ENCODE measurements at regions not wholly inside any gene's neighbourhood (a gene's known extent, or its start where the extent isn't known, plus 50 kb on each side); places are given as distances from the start of the nearest gene placed in this dataset.

DNA sequence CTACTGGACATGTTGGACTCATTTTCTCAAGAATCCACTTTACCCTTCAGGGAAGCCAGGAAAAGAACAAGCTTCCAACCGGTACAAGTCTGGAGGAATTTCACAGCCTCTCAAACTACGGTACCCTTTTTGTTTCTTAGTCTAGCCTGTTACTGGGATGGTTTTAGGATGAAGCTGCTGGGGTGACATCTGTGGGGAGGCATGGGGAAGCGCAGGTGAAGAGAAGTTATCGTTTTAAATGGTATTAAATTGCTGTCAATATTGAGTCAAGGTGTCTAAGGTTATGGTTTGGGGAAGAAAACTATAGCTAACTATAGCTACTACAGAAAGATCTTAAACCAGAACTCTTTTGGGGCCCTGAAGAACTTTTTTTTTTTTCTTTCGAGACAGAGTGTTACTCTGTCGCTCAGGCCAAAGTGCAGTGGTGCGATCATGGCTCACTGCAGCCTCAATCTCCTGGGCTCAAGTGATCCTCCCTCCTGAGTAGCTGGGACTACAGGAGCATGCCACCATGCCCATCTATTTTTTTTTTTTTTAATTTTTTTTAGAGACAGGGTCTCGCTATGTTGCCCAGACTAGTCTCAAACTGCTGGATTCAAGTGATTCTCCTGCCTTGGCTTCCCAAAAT is 128.7 kb downstream of the RIN2 start (continued):
- no peak for TF ChIP-seq ZSCAN29 (CRISPR knock-in tag; conservative IDR thresholded peaks at IDR 0.05)
- TF ChIP-seq ZNF205 (CRISPR knock-in tag; IDR thresholded peaks at IDR 0.05) = no peak
- TF ChIP-seq, protein P1, sequence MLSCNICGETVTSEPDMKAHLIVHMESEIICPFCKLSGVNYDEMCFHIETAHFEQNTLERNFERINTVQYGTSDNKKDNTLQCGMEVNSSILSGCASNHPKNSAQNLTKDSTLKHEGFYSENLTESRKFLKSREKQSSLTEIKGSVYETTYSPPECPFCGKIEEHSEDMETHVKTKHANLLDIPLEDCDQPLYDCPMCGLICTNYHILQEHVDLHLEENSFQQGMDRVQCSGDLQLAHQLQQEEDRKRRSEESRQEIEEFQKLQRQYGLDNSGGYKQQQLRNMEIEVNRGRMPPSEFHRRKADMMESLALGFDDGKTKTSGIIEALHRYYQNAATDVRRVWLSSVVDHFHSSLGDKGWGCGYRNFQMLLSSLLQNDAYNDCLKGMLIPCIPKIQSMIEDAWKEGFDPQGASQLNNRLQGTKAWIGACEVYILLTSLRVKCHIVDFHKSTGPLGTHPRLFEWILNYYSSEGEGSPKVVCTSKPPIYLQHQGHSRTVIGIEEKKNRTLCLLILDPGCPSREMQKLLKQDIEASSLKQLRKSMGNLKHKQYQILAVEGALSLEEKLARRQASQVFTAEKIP (CRISPR knock-in tag; IDR thresholded peaks at IDR 0.05; ENCODE audit: borderline replicate concordance) = no peak
- no peak for TF ChIP-seq POGZ (CRISPR knock-in tag; IDR thresholded peaks at IDR 0.05)

DNA sequence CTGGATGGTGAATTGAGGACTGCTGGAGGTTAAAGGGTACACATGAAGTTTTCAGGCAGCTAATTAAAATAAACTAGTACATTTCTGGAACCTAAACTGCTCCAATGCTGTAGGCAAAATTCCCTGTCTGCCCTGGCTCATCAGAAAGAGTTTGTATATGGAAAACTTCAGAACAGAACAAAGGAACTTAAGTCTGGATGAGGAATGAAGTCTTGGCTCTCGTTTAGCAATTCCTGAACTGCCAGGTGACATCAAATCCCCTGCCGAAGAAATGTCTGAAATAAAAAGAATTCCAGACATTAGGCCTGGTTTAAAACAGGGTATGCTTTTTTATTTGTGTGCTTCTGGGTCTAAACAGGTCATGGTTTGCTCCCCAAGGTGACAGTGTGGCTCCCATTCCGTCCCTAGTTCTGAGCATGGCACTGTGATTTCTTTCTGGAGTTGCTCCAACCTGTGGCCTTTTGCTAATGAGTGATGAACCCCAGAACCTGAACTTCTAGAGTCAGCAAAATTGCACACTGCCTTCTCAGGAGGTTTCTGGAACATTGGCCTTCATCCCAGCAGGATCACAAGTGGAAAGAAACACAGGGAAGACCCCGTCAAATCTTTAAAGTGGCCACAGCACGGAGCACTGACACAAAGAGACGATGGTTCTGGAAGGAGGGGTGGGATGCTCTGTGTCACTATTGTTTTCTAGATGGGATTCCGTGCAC is 129.4 kb upstream of the NAA20 start:
- no peaks in the 10 kb centered on the region for H3K36me3 ChIP-seq (replicated peaks in 1 of 2; ENCODE audit: control insufficient read depth in 1 of 2, insufficient read depth in 2 of 2, low read length in 2 of 2)
- no TSS peak for BruUV-seq (replicated peaks)
- no peaks in the 10 kb centered on the region for H3K9me3 ChIP-seq (ENCODE audit: low read length)
- H3K79me2 ChIP-seq (ENCODE audit: insufficient read depth, low read length) = no peaks in the 10 kb centered on the region
- ATAC-seq (no peak), DNase-seq (ENCODE audit: low spot score) (no peak), FAIRE-seq (no peak)
- H3K9ac ChIP-seq (ENCODE audit: insufficient read depth, low read depth, low read length) = peak overlapping the region; percentile 7; the same call in 1 of the 2 replicates
- in situ Hi-C loops (cut with HindIII; ENCODE audit: extremely low pct_ligation_motif_present, low pct_unique_long_range_greater_than_20kb) (no loop called here), intact Hi-C loops (cut with micrococcal nuclease; ENCODE audit: unreplicated experiment) (loop anchor here (2.0 to 5.0 kb wide), 4 partner anchors 85 to 199 kb away; no protein-coding TSS in a partner anchor)
- WGBS (ENCODE audit: low lambda C conversion rate) = 35% methylated on average over 7 of the region's 7 CpGs
- no peaks in the 10 kb centered on the region for H4K20me1 ChIP-seq (ENCODE audit: insufficient read depth, low read length)
- POLR2A ChIA-PET = interaction anchor here (3.6 kb wide), 1 partner anchor 129 kb away, joined by 20 read pairs; the partner anchor contains the start of gene RIN2
- no peak overlapping the region for H3K27ac ChIP-seq (ENCODE audit: extremely low read length, insufficient read depth, low read length)
- H3K4me2 ChIP-seq (ENCODE audit: low read depth, low read length) = peak overlapping the region; percentile 85
- peaks cover 0 to 17% of the 10 kb centered on the region in 2 experiments; a peak in 2 of 5 replicates for H3K27me3 ChIP-seq (ENCODE audit: control insufficient read depth in 1 of 2, insufficient read depth in 2 of 2, low read length in 2 of 2)
- H3K4me1 ChIP-seq (ENCODE audit: insufficient read depth, low read length) = peaks cover 63% of the 10 kb centered on the region
- peak overlapping the region in 1 of 3 experiments; percentile 46; a peak in 3 of 6 replicates for H3K4me3 ChIP-seq (replicated peaks in 1 of 3; ENCODE audit: insufficient read depth in 1 of 3, low read depth in 2 of 3, low read length in 3 of 3)
- CTCF ChIA-PET (ENCODE audit: low intra/inter-chr PET ratio, low total read pairs) = no interaction called here
- no peak overlapping the region for H2AFZ ChIP-seq (ENCODE audit: low read length)
- TF ChIP-seq, protein P2, sequence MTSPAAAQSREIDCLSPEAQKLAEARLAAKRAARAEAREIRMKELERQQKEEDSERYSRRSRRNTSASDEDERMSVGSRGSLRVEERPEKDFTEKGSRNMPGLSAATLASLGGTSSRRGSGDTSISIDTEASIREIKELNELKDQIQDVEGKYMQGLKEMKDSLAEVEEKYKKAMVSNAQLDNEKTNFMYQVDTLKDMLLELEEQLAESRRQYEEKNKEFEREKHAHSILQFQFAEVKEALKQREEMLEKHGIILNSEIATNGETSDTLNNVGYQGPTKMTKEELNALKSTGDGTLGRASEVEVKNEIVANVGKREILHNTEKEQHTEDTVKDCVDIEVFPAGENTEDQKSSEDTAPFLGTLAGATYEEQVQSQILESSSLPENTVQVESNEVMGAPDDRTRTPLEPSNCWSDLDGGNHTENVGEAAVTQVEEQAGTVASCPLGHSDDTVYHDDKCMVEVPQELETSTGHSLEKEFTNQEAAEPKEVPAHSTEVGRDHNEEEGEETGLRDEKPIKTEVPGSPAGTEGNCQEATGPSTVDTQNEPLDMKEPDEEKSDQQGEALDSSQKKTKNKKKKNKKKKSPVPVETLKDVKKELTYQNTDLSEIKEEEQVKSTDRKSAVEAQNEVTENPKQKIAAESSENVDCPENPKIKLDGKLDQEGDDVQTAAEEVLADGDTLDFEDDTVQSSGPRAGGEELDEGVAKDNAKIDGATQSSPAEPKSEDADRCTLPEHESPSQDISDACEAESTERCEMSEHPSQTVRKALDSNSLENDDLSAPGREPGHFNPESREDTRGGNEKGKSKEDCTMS (CRISPR knock-in tag; conservative IDR thresholded peaks at IDR 0.05) = no peak
- no peak for TF ChIP-seq NFIB (CRISPR knock-in tag; IDR thresholded peaks at IDR 0.05; ENCODE audit: borderline replicate concordance)
- no peak for TF ChIP-seq CENPT (CRISPR knock-in tag; IDR thresholded peaks at IDR 0.05; ENCODE audit: low read depth)
- TF ChIP-seq HDAC1 (CRISPR knock-in tag; IDR thresholded peaks at IDR 0.05) = 0 out of 2 replicates have a peak, but pooled peaks have one; percentile 17
- TF ChIP-seq, protein P3, sequence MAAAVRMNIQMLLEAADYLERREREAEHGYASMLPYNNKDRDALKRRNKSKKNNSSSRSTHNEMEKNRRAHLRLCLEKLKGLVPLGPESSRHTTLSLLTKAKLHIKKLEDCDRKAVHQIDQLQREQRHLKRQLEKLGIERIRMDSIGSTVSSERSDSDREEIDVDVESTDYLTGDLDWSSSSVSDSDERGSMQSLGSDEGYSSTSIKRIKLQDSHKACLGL (CRISPR knock-in tag; IDR thresholded peaks at IDR 0.05) = no peak
- TF ChIP-seq, protein P4, sequence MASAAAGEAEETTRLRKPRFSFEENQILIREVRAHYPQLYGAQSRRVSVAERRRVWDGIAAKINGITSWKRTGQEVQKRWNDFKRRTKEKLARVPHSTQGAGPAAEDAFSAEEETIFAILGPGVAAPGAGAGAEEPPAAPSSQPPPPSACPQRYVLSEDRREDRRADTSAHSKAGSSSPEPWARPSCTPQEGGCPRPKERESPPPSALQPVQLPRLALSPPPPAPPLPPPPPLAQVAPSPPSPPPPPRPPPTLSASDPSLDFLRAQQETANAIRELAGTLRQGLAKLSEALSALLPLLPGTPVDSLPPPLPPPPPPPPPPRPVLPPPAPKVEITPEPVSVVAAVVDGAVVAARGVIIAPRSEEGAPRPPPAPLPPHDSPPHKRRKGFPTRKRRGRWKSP (CRISPR knock-in tag; IDR thresholded peaks at IDR 0.05) = 0 out of 2 replicates have a peak, but pooled peaks have one; percentile 26
- no peak for TF ChIP-seq NAIF1 (CRISPR knock-in tag; IDR thresholded peaks at IDR 0.05; ENCODE audit: borderline replicate concordance)
- TF ChIP-seq FOSL1 (CRISPR knock-in tag; IDR thresholded peaks at IDR 0.05; ENCODE audit: borderline replicate concordance) = no peak

Measured in HepG2 (cell line).